AG09309 (cell line): ENCODE measurements at regions not wholly inside any gene's neighbourhood (a gene's known extent, or its start where the extent isn't known, plus 50 kb on each side); places are given as distances from the start of the nearest gene placed in this dataset.

Source experiments
- DNase-seq: peaks from one replicate; pipeline ENCODE4 v3.0.0-alpha.2; 2010; ENCODE audit warnings: low read depth
- H3K4me3 ChIP-seq: 2 replicates; pipeline ENCODE4 v1.5.1; 2011; ENCODE audit warnings: mild to moderate bottlenecking, low read depth, low read length, moderate library complexity; ENCODE audit not compliant: control insufficient read depth
- TF ChIP-seq, protein P1 (sequence below): IDR thresholded peaks from 2 replicates; pipeline ENCODE4 v1.5.1; 2011; ENCODE audit warnings: mild to moderate bottlenecking, low read depth, low read length, inconsistent platforms; ENCODE audit not compliant: insufficient read depth, control insufficient read depth; ENCODE audit errors: missing control alignments

GRCh38 chr3:135528413-135529015 lies 437.0 kb upstream of the PPP2R3A start:
- TF ChIP-seq, protein P1, sequence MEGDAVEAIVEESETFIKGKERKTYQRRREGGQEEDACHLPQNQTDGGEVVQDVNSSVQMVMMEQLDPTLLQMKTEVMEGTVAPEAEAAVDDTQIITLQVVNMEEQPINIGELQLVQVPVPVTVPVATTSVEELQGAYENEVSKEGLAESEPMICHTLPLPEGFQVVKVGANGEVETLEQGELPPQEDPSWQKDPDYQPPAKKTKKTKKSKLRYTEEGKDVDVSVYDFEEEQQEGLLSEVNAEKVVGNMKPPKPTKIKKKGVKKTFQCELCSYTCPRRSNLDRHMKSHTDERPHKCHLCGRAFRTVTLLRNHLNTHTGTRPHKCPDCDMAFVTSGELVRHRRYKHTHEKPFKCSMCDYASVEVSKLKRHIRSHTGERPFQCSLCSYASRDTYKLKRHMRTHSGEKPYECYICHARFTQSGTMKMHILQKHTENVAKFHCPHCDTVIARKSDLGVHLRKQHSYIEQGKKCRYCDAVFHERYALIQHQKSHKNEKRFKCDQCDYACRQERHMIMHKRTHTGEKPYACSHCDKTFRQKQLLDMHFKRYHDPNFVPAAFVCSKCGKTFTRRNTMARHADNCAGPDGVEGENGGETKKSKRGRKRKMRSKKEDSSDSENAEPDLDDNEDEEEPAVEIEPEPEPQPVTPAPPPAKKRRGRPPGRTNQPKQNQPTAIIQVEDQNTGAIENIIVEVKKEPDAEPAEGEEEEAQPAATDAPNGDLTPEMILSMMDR: no peak

GRCh38 chr3:135532021-135532420 lies 433.5 kb upstream of the PPP2R3A start:
- TF ChIP-seq, protein P1: no peak
- DNase-seq: no peak

More at GRCh38 chr3:135528413-135529015, 437.0 kb upstream of the PPP2R3A start:
- H3K4me3 ChIP-seq: no peak overlapping the region
- DNase-seq: no peak

GRCh38 chr3:135538123-135538522 lies 427.4 kb upstream of the PPP2R3A start:
- TF ChIP-seq, protein P1: no peak
- no peak overlapping the region for H3K4me3 ChIP-seq
- DNase-seq: no peak

More at GRCh38 chr3:135532021-135532420, 433.5 kb upstream of the PPP2R3A start:
- H3K4me3 ChIP-seq: no peak overlapping the region

- H3K4me3 ChIP-seq: no peak overlapping the region
- DNase-seq: no peak
- TF ChIP-seq, protein P1: no peak
These were observed 426.2 kb upstream of the PPP2R3A start for GRCh38 chr3:135539351-135539750.

- no peak overlapping the region for H3K4me3 ChIP-seq
- TF ChIP-seq, protein P1: no peak
- DNase-seq: no peak
These were observed 425.7 kb upstream of the PPP2R3A start for GRCh38 chr3:135539854-135540253.

- H3K4me3 ChIP-seq: no peak overlapping the region
- TF ChIP-seq, protein P1: no peak
- no peak for DNase-seq
These were observed 415.5 kb upstream of the PPP2R3A start for GRCh38 chr3:135549928-135550494.

GRCh38 chr3:135556174-135556573 lies 409.4 kb upstream of the PPP2R3A start:
- no peak for DNase-seq
- H3K4me3 ChIP-seq: no peak overlapping the region
- TF ChIP-seq, protein P1: no peak
